ENCODE measurements at regions not wholly inside any gene's neighbourhood (a gene's known extent, or its start where the extent isn't known, plus 50 kb on each side); places are given as distances from the start of the nearest gene placed in this dataset.

GRCh38 chr9:80049096-80049782 lies 477.5 kb downstream of the TLE4 start:
- Histone ChIP-seq H3K4me3 (ENCODE audit: insufficient read depth in 1 of 2, low read depth in 1 of 2, low read length in 2 of 2) (no peak overlapping the region), H3K27me3 (ENCODE audit: control insufficient read depth in 1 of 2, insufficient read depth in 1 of 2, low read length in 2 of 2) (no peaks in the 10 kb centered on the region), H3K9ac (ENCODE audit: low read length) (no peak overlapping the region), H2BK5ac (ENCODE audit: low read depth, low read length, poor library complexity, severe bottlenecking) (no peak overlapping the region), H3K18ac (ENCODE audit: low read depth in 1 of 2, low read length in 2 of 2) (no peak overlapping the region), H2AK5ac (ENCODE audit: low read length, severe bottlenecking) (no peak overlapping the region), H4K91ac (ENCODE audit: low read length) (no peak overlapping the region), H3K4me1 (ENCODE audit: control insufficient read depth, insufficient read depth, low read depth, low read length) (no peaks in the 10 kb centered on the region), H3K4ac (ENCODE audit: low read depth in 1 of 2, low read length in 2 of 2) (no peak overlapping the region), H3K79me1 (replicated peaks; ENCODE audit: low read length, poor library complexity, severe bottlenecking) (no peaks in the 10 kb centered on the region), H2BK120ac (ENCODE audit: low read depth, low read length) (no peak overlapping the region), H3K14ac (ENCODE audit: low read length in 2 of 2) (no peak overlapping the region), H3K23ac (ENCODE audit: low read length in 2 of 2) (no peak overlapping the region), H2BK15ac (ENCODE audit: low read depth, poor library complexity, severe bottlenecking) (no peak overlapping the region), H4K8ac (ENCODE audit: low read length) (no peak overlapping the region), H3K9me3 (ENCODE audit: control insufficient read depth, low read length) (peaks cover 23% of the 10 kb centered on the region), H2BK12ac (ENCODE audit: low read length in 2 of 2) (no peak overlapping the region), H2AFZ (ENCODE audit: low read depth, low read length) (no peak overlapping the region), H3K36me3 (ENCODE audit: control insufficient read depth in 1 of 2, insufficient read depth in 2 of 2, low read depth in 1 of 2, low read length in 2 of 2) (no peaks in the 10 kb centered on the region), H3K4me2 (ENCODE audit: low read length, poor library complexity, severe bottlenecking) (no peak overlapping the region), H3K27ac (ENCODE audit: low read length, poor library complexity, severe bottlenecking) (no peak overlapping the region)
- WGBS: 30% methylated on average over 1 of the region's 2 CpGs
- DNase-seq: peak; percentile 29

DNA sequence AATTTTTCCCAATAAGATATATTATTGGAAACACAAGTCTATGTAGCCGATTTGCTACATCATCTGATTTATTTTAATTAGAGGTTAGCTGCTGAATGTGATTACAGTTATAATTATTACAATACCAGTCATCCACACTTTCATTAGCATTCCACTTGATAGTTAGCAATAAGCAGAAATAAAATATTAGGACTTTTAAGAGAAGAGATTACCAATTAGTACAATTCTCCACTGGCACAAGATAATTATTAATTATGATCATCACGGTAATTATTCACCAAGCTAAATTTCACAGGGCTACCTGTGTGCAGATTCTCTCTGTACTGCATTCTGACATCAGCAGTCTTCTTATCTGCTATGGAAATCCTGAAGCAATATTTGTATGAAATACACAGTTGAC lies 474.7 kb downstream of the TLE4 start:
- Histone ChIP-seq H3K23ac (ENCODE audit: low read length in 2 of 2) (no peak overlapping the region), H3K4me3 (ENCODE audit: insufficient read depth in 1 of 2, low read depth in 1 of 2, low read length in 2 of 2) (no peak overlapping the region), H3K4me2 (ENCODE audit: low read length, poor library complexity, severe bottlenecking) (no peak overlapping the region), H2BK15ac (ENCODE audit: low read depth, poor library complexity, severe bottlenecking) (no peak overlapping the region), H4K8ac (ENCODE audit: low read length) (no peak overlapping the region), H3K79me1 (replicated peaks; ENCODE audit: low read length, poor library complexity, severe bottlenecking) (no peaks in the 10 kb centered on the region), H2BK5ac (ENCODE audit: low read depth, low read length, poor library complexity, severe bottlenecking) (no peak overlapping the region), H3K36me3 (ENCODE audit: control insufficient read depth in 1 of 2, insufficient read depth in 2 of 2, low read depth in 1 of 2, low read length in 2 of 2) (no peaks in the 10 kb centered on the region), H3K27ac (ENCODE audit: low read length, poor library complexity, severe bottlenecking) (no peak overlapping the region), H3K4me1 (ENCODE audit: control insufficient read depth, insufficient read depth, low read depth, low read length) (no peaks in the 10 kb centered on the region), H4K91ac (ENCODE audit: low read length) (no peak overlapping the region), H3K9ac (ENCODE audit: low read length) (no peak overlapping the region), H3K4ac (ENCODE audit: low read depth in 1 of 2, low read length in 2 of 2) (no peak overlapping the region), H3K9me3 (ENCODE audit: control insufficient read depth, low read length) (peaks cover 5% of the 10 kb centered on the region), H2BK12ac (ENCODE audit: low read length in 2 of 2) (no peak overlapping the region), H3K18ac (ENCODE audit: low read depth in 1 of 2, low read length in 2 of 2) (no peak overlapping the region), H3K27me3 (ENCODE audit: control insufficient read depth in 1 of 2, insufficient read depth in 1 of 2, low read length in 2 of 2) (no peaks in the 10 kb centered on the region), H2AK5ac (ENCODE audit: low read length, severe bottlenecking) (no peak overlapping the region), H3K14ac (ENCODE audit: low read length in 2 of 2) (no peak overlapping the region), H2AFZ (ENCODE audit: low read depth, low read length) (no peak overlapping the region), H2BK120ac (ENCODE audit: low read depth, low read length) (no peak overlapping the region)
- DNase-seq: no peak
- WGBS: 100% methylated on average over 1 of the region's 2 CpGs

DNA sequence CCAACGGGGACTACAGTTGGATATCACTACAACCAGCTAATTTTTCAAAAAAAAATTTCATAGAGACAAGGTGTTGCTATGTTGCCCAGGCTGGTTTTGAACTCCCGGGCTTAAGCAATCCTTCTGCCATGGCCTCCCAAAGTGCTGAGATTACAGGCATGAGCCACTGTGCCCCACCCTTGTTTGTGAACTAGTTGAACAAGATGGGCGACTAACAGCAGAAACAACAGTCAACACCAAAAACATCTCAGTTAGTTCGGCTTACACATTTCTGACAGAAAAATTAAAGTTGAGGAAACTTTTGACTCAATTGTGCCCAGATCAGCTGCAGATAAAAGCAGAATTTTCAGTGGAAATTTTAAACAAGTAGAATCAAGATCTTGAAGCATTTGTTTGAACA lies 470.1 kb downstream of the TLE4 start:
- no peak overlapping the region for H2BK120ac ChIP-seq (ENCODE audit: low read depth, low read length)
- H2AK5ac ChIP-seq (ENCODE audit: low read length, severe bottlenecking): no peak overlapping the region
- no peak overlapping the region for H3K14ac ChIP-seq (ENCODE audit: low read length in 2 of 2)
- H2BK5ac ChIP-seq (ENCODE audit: low read depth, low read length, poor library complexity, severe bottlenecking): no peak overlapping the region
- H3K4me2 ChIP-seq (ENCODE audit: low read length, poor library complexity, severe bottlenecking): no peak overlapping the region
- no peak overlapping the region for H4K91ac ChIP-seq (ENCODE audit: low read length)
- no peak overlapping the region for H2BK12ac ChIP-seq (ENCODE audit: low read length in 2 of 2)
- peaks cover 6% of the 10 kb centered on the region for H3K9me3 ChIP-seq (ENCODE audit: control insufficient read depth, low read length)
- no peak overlapping the region for H3K18ac ChIP-seq (ENCODE audit: low read depth in 1 of 2, low read length in 2 of 2)
- H3K4ac ChIP-seq (ENCODE audit: low read depth in 1 of 2, low read length in 2 of 2): no peak overlapping the region
- DNase-seq: no peak
- H3K4me1 ChIP-seq (ENCODE audit: control insufficient read depth, insufficient read depth, low read depth, low read length): no peaks in the 10 kb centered on the region
- no peaks in the 10 kb centered on the region for H3K27me3 ChIP-seq (ENCODE audit: control insufficient read depth in 1 of 2, insufficient read depth in 1 of 2, low read length in 2 of 2)
- no peak overlapping the region for H2BK15ac ChIP-seq (ENCODE audit: low read depth, poor library complexity, severe bottlenecking)
- no peak overlapping the region for H3K4me3 ChIP-seq (ENCODE audit: insufficient read depth in 1 of 2, low read depth in 1 of 2, low read length in 2 of 2)
- no peaks in the 10 kb centered on the region for H3K79me1 ChIP-seq (replicated peaks; ENCODE audit: low read length, poor library complexity, severe bottlenecking)
- no peak overlapping the region for H3K27ac ChIP-seq (ENCODE audit: low read length, poor library complexity, severe bottlenecking)
- H4K8ac ChIP-seq (ENCODE audit: low read length): no peak overlapping the region
- no peaks in the 10 kb centered on the region for H3K36me3 ChIP-seq (ENCODE audit: control insufficient read depth in 1 of 2, insufficient read depth in 2 of 2, low read depth in 1 of 2, low read length in 2 of 2)
- no peak overlapping the region for H2AFZ ChIP-seq (ENCODE audit: low read depth, low read length)
- no peak overlapping the region for H3K9ac ChIP-seq (ENCODE audit: low read length)
- WGBS: 94% methylated on average over 4 of the region's 4 CpGs
- H3K23ac ChIP-seq (ENCODE audit: low read length in 2 of 2): no peak overlapping the region

DNA sequence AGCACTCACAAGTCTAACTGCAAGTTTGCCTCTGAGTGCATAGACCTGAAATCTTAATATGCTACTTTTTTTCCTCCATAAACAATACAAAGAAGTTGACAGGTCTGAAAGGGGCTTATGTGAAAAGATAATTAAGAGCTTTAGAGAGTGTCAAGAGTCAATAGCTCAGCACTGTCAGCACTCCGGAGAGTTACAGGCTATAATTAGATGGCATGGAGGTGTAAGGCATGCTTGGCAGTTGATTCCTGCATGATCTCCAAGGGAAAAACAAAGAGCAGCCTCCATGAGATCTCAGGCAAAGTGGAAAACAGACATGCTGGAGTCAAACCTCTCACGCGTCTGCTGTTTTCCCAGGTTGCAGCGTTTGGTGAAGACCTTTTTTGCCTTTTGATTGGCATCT lies 468.7 kb downstream of the TLE4 start:
- Histone ChIP-seq H2AK5ac (ENCODE audit: low read length, severe bottlenecking) (no peak overlapping the region), H2BK120ac (ENCODE audit: low read depth, low read length) (no peak overlapping the region), H3K27ac (ENCODE audit: low read length, poor library complexity, severe bottlenecking) (no peak overlapping the region), H3K18ac (ENCODE audit: low read depth in 1 of 2, low read length in 2 of 2) (no peak overlapping the region), H4K8ac (ENCODE audit: low read length) (no peak overlapping the region), H2BK15ac (ENCODE audit: low read depth, poor library complexity, severe bottlenecking) (no peak overlapping the region), H2AFZ (ENCODE audit: low read depth, low read length) (no peak overlapping the region), H3K23ac (ENCODE audit: low read length in 2 of 2) (no peak overlapping the region), H3K79me1 (replicated peaks; ENCODE audit: low read length, poor library complexity, severe bottlenecking) (no peaks in the 10 kb centered on the region), H3K4me2 (ENCODE audit: low read length, poor library complexity, severe bottlenecking) (no peak overlapping the region), H3K4me1 (ENCODE audit: control insufficient read depth, insufficient read depth, low read depth, low read length) (no peaks in the 10 kb centered on the region), H3K9ac (ENCODE audit: low read length) (no peak overlapping the region), H3K14ac (ENCODE audit: low read length in 2 of 2) (no peak overlapping the region), H3K27me3 (ENCODE audit: control insufficient read depth in 1 of 2, insufficient read depth in 1 of 2, low read length in 2 of 2) (no peaks in the 10 kb centered on the region), H4K91ac (ENCODE audit: low read length) (no peak overlapping the region), H3K4ac (ENCODE audit: low read depth in 1 of 2, low read length in 2 of 2) (no peak overlapping the region), H2BK12ac (ENCODE audit: low read length in 2 of 2) (no peak overlapping the region), H2BK5ac (ENCODE audit: low read depth, low read length, poor library complexity, severe bottlenecking) (no peak overlapping the region), H3K4me3 (ENCODE audit: insufficient read depth in 1 of 2, low read depth in 1 of 2, low read length in 2 of 2) (no peak overlapping the region), H3K9me3 (ENCODE audit: control insufficient read depth, low read length) (peaks cover 6% of the 10 kb centered on the region), H3K36me3 (ENCODE audit: control insufficient read depth in 1 of 2, insufficient read depth in 2 of 2, low read depth in 1 of 2, low read length in 2 of 2) (no peaks in the 10 kb centered on the region)
- WGBS: 78% methylated on average over 4 of the region's 4 CpGs
- DNase-seq: no peak

Measured in mesenchymal stem cell (in vitro differentiated cells and primary cell).